K562 (cell line): ENCODE measurements at regions not wholly inside any gene's neighbourhood (a gene's known extent, or its start where the extent isn't known, plus 50 kb on each side); places are given as distances from the start of the nearest gene placed in this dataset.

ENCODE experiments used
- CEBPB ChIP-seq: fragments of 450-650 bp; IDR thresholded peaks from 2 replicates; pipeline ENCODE4 v1.6.1; 2016; ENCODE audit warnings: missing genetic modification characterization, missing compliant biosample characterization
- CTCF ChIP-seq, 3 experiments: IDR thresholded peaks in 2 of 3; conservative IDR thresholded peaks in 1 of 3; 2 replicates each; pipeline ENCODE4 v1.5.1; 2011 to 2012; ENCODE audit warnings: low read length in 3 of 3, mild to moderate bottlenecking in 3 of 3, control low read depth in 2 of 3, improper control_type of control experiment in 1 of 3, inconsistent platforms in 1 of 3, low read depth in 1 of 3, mixed read lengths in 1 of 3, moderate library complexity in 1 of 3; ENCODE audit not compliant: insufficient read depth in 2 of 3
- GTF3C2 ChIP-seq: IDR thresholded peaks from 3 replicates; pipeline ENCODE4 v1.6.1; 2011; ENCODE audit warnings: borderline replicate concordance, mild to moderate bottlenecking, moderate library complexity; ENCODE audit not compliant: insufficient read length; ENCODE audit errors: extremely low read depth
- NR2C2 ChIP-seq, 2 experiments: fragments of 200-800 bp in 1 of 2; sonication (Bioruptor generic) in 1 of 2; sonication (generic) in 1 of 2; formaldehyde crosslinking in 1 of 2; IDR thresholded peaks; 2 replicates each; pipeline versions ENCODE4 v1.6.1 to v1.8.0; 2016 to 2022; ENCODE audit warnings: mild to moderate bottlenecking in 1 of 2, missing compliant biosample characterization in 1 of 2, missing genetic modification characterization in 1 of 2, missing genetic modification reagents in 1 of 2
- PURB ChIP-seq: sonication (generic); formaldehyde crosslinking; IDR thresholded peaks from 2 replicates; pipeline ENCODE4 v1.9.0; 2021; ENCODE audit warnings: low read depth, mild to moderate bottlenecking, missing genetic modification reagents
- REST ChIP-seq, 2 experiments: fragments of 450-650 bp; formaldehyde crosslinking in 1 of 2; IDR thresholded peaks; 2 replicates each; pipeline versions ENCODE4 v1.4.0 to v1.6.1; 2014 to 2020; ENCODE audit warnings: mild to moderate bottlenecking in 2 of 2, borderline replicate concordance in 1 of 2, low read depth in 1 of 2
- RNF2 ChIP-seq: sonication (generic); IDR thresholded peaks from 2 replicates; pipeline ENCODE4 v1.6.1; 2016

GRCh38 chr21:16796776-16797175 lies 716.1 kb upstream of the CXADR start:
- no peak for TF ChIP-seq GTF3C2
- no peak for TF ChIP-seq CEBPB
- TF ChIP-seq CTCF (IDR thresholded peaks at IDR 0.05 in 2 of 3, conservative IDR thresholded peaks at IDR 0.05 in 1 of 3; ENCODE audit: insufficient read depth in 2 of 3, low read depth in 1 of 3, low read length in 3 of 3): no peak
- no peak for TF ChIP-seq RNF2
- no peak for TF ChIP-seq REST (IDR thresholded peaks at IDR 0.05; ENCODE audit: borderline replicate concordance)
- no peak for TF ChIP-seq REST (CRISPR knock-in tag; IDR thresholded peaks at IDR 0.05; ENCODE audit: low read depth)
- no peak for TF ChIP-seq PURB
- no peak for TF ChIP-seq NR2C2 (CRISPR knock-in tag; IDR thresholded peaks at IDR 0.05)
- no peak for TF ChIP-seq NR2C2 (tag; IDR thresholded peaks at IDR 0.05)
